HepG2 (cell line): ENCODE measurements at regions not wholly inside any gene's neighbourhood (a gene's known extent, or its start where the extent isn't known, plus 50 kb on each side); places are given as distances from the start of the nearest gene placed in this dataset.

Experiments
- DMAP1 ChIP-seq: IDR thresholded peaks from 2 replicates; pipeline ENCODE4 v1.6.1; 2016
- E2F5 ChIP-seq: sonication (generic); formaldehyde crosslinking; conservative IDR thresholded peaks from 2 replicates; pipeline ENCODE4 v1.4.0; 2020; ENCODE audit warnings: missing genetic modification reagents
- ELK4 ChIP-seq: sonication (generic); formaldehyde crosslinking; IDR thresholded peaks from 2 replicates; pipeline ENCODE4 v1.9.0; 2021; ENCODE audit warnings: missing genetic modification reagents, borderline replicate concordance
- FIP1L1 ChIP-seq: fragments of 200-400 bp; formaldehyde crosslinking; IDR thresholded peaks from 2 replicates; pipeline ENCODE4 v1.6.1; 2018; ENCODE audit warnings: low read depth, mild to moderate bottlenecking, low read length, moderate library complexity, borderline replicate concordance; ENCODE audit not compliant: insufficient read depth
- FOXA3 ChIP-seq: IDR thresholded peaks from 2 replicates; pipeline ENCODE4 v1.6.1; 2016; ENCODE audit warnings: missing genetic modification reagents, missing compliant biosample characterization
- FOXO1 ChIP-seq: sonication (generic); formaldehyde crosslinking; IDR thresholded peaks from 2 replicates; pipeline ENCODE4 v1.4.0; 2020; ENCODE audit warnings: missing genetic modification reagents
- GATAD2A ChIP-seq: IDR thresholded peaks from 2 replicates; pipeline ENCODE4 v1.6.1; 2016
- HOXA5 ChIP-seq: sonication (generic); formaldehyde crosslinking; IDR thresholded peaks from 2 replicates; pipeline ENCODE4 v1.4.0; 2020; ENCODE audit warnings: missing genetic modification reagents
- JUND ChIP-seq: sonication (generic); formaldehyde crosslinking; IDR thresholded peaks from 2 replicates; pipeline ENCODE4 v1.8.0; 2022; ENCODE audit warnings: mild to moderate bottlenecking, missing genetic modification reagents
- KMT2B ChIP-seq: IDR thresholded peaks from 2 replicates; pipeline ENCODE4 v1.6.1; 2016; ENCODE audit warnings: missing genetic modification reagents, missing compliant biosample characterization
- MTF1 ChIP-seq: sonication (generic); formaldehyde crosslinking; IDR thresholded peaks from 2 replicates; pipeline ENCODE4 v1.5.0; 2020; ENCODE audit warnings: missing genetic modification reagents
- NCOA1 ChIP-seq: sonication (generic); formaldehyde crosslinking; IDR thresholded peaks from 2 replicates; pipeline ENCODE4 v1.9.0; 2021; ENCODE audit warnings: missing genetic modification reagents
- NFE2L1 ChIP-seq: sonication (generic); formaldehyde crosslinking; IDR thresholded peaks from 2 replicates; pipeline ENCODE4 v1.4.0; 2020; ENCODE audit warnings: missing genetic modification reagents, mild to moderate bottlenecking, borderline replicate concordance
- NKX3-1 ChIP-seq: sonication (generic); formaldehyde crosslinking; IDR thresholded peaks from 2 replicates; pipeline ENCODE4 v1.5.0; 2020; ENCODE audit warnings: missing genetic modification reagents
- SP1 ChIP-seq, 2 experiments: fragments of 450-650 bp in 1 of 2; sonication (generic) in 1 of 2; formaldehyde crosslinking in 1 of 2; IDR thresholded peaks; 2 replicates each; pipeline versions ENCODE4 v1.4.0 to v1.6.1; 2016 to 2020; ENCODE audit warnings: missing genetic modification reagents in 1 of 2
- SP2 ChIP-seq: sonication (generic); formaldehyde crosslinking; IDR thresholded peaks from 2 replicates; pipeline ENCODE4 v1.5.1; 2020; ENCODE audit warnings: mild to moderate bottlenecking, missing genetic modification reagents
- STAT6 ChIP-seq: sonication (generic); formaldehyde crosslinking; IDR thresholded peaks from 2 replicates; pipeline ENCODE4 v1.4.0; 2020; ENCODE audit warnings: missing genetic modification reagents, mild to moderate bottlenecking, borderline replicate concordance
- WIZ ChIP-seq: sonication (generic); formaldehyde crosslinking; IDR thresholded peaks from 2 replicates; pipeline ENCODE4 v1.5.1; 2020; ENCODE audit warnings: mild to moderate bottlenecking, missing genetic modification reagents
- ZBTB1 ChIP-seq: sonication (generic); formaldehyde crosslinking; IDR thresholded peaks from 2 replicates; pipeline ENCODE4 v1.4.0; 2020; ENCODE audit warnings: missing genetic modification reagents, borderline replicate concordance
- ZC3H4 ChIP-seq: sonication (generic); formaldehyde crosslinking; IDR thresholded peaks from 2 replicates; pipeline ENCODE4 v1.4.0; 2020; ENCODE audit warnings: missing genetic modification reagents, borderline replicate concordance
- ZKSCAN8 ChIP-seq: IDR thresholded peaks from 2 replicates; pipeline ENCODE4 v1.6.1; 2016; ENCODE audit warnings: borderline replicate concordance, missing genetic modification reagents, missing compliant biosample characterization
- ZNF207 ChIP-seq: fragments of 450-650 bp; IDR thresholded peaks from 2 replicates; pipeline ENCODE4 v1.6.1; 2016; ENCODE audit warnings: antibody characterized with exemption, borderline replicate concordance
- ZNF576 ChIP-seq: sonication (generic); formaldehyde crosslinking; IDR thresholded peaks from 2 replicates; pipeline ENCODE4 v1.4.0; 2020; ENCODE audit warnings: mild to moderate bottlenecking, missing genetic modification reagents
- ZNF614 ChIP-seq: IDR thresholded peaks from 2 replicates; pipeline ENCODE4 v1.6.1; 2018; ENCODE audit warnings: missing biosample characterization, missing genetic modification reagents, inconsistent platforms, borderline replicate concordance
- ZNF619 ChIP-seq: sonication (generic); formaldehyde crosslinking; IDR thresholded peaks from 2 replicates; pipeline ENCODE4 v1.4.0; 2020; ENCODE audit warnings: mild to moderate bottlenecking, missing genetic modification reagents
- ZNF672 ChIP-seq: sonication (generic); formaldehyde crosslinking; IDR thresholded peaks from 2 replicates; pipeline ENCODE4 v1.8.1; 2022; ENCODE audit warnings: missing genetic modification reagents
- ZNF7 ChIP-seq: IDR thresholded peaks from 2 replicates; pipeline ENCODE4 v1.6.1; 2016; ENCODE audit warnings: missing biosample characterization, missing genetic modification reagents
- ZNF773 ChIP-seq: sonication (generic); formaldehyde crosslinking; IDR thresholded peaks from 2 replicates; pipeline ENCODE4 v1.4.0; 2020; ENCODE audit warnings: missing genetic modification reagents, borderline replicate concordance
- ZNF841 ChIP-seq: sonication (generic); formaldehyde crosslinking; IDR thresholded peaks from 2 replicates; pipeline ENCODE4 v1.8.1; 2023; ENCODE audit warnings: missing genetic modification reagents, borderline replicate concordance

GRCh38 chr6:168244961-168245551, 74.5 kb downstream of the DACT2 start (continued):
- no peak for TF ChIP-seq STAT6
- no peak for TF ChIP-seq WIZ
- TF ChIP-seq FOXO1 (CRISPR knock-in tag) = peak; percentile 94
- TF ChIP-seq ZBTB1 (CRISPR knock-in tag) = no peak
- TF ChIP-seq ELK4 (CRISPR knock-in tag) = no peak
- peak; percentile 58 for TF ChIP-seq KMT2B (CRISPR knock-in tag)
- TF ChIP-seq ZNF614 = peak; percentile 79; the same call in 1 of the 2 replicates
- peak; percentile 95 for TF ChIP-seq GATAD2A (CRISPR knock-in tag)
- TF ChIP-seq NKX3-1 = peak; percentile 73; the same call in 1 of the 2 replicates
- TF ChIP-seq ZNF672 (CRISPR knock-in tag) = no peak
- TF ChIP-seq ZNF773 (CRISPR knock-in tag) = no peak
- no peak for TF ChIP-seq ZC3H4
- peak; percentile 88 for TF ChIP-seq ZKSCAN8 (CRISPR knock-in tag)
- no peak for TF ChIP-seq SP1 (IDR thresholded peaks at IDR 0.05)
- TF ChIP-seq SP1 (CRISPR knock-in tag; IDR thresholded peaks at IDR 0.05) = no peak
- no peak for TF ChIP-seq FIP1L1
- TF ChIP-seq HOXA5 (CRISPR knock-in tag) = peak; percentile 61; the same call in 1 of the 2 replicates
- TF ChIP-seq MTF1 (CRISPR knock-in tag) = no peak
- no peak for TF ChIP-seq ZNF207
- TF ChIP-seq DMAP1 (CRISPR knock-in tag) = no peak
- no peak for TF ChIP-seq ZNF576 (CRISPR knock-in tag)
- no peak for TF ChIP-seq ZNF7
- no peak for TF ChIP-seq E2F5 (CRISPR knock-in tag)
- TF ChIP-seq FOXA3 (CRISPR knock-in tag) = peak; percentile 94
- TF ChIP-seq ZNF841 = no peak
- no peak for TF ChIP-seq NCOA1 (CRISPR knock-in tag)
- TF ChIP-seq ZNF619 = no peak
- no peak for TF ChIP-seq JUND
- no peak for TF ChIP-seq NFE2L1 (CRISPR knock-in tag)
- no peak for TF ChIP-seq SP2
